K562 (cell line): ENCODE measurements at regions not wholly inside any gene's neighbourhood (a gene's known extent, or its start where the extent isn't known, plus 50 kb on each side); places are given as distances from the start of the nearest gene placed in this dataset.

Source experiments
- ATAC-seq: fragments of 200-7000 bp; cut with Tn5 transposase; 3 replicates; pipeline ENCODE4 v1.9.1; 2020; ENCODE audit warnings: moderate library complexity
- BruUV-seq: library from RNA; stranded (reverse); fragments of 400-500 nt; replicated peaks from 2 replicates; lab custom pipeline; 2021; lab: Mats Ljungman, UMichigan
- CTCF ChIA-PET: fragments of 300-600 bp; formaldehyde crosslinking; extraction: SDS; loops from one replicate; lab custom pipeline; 2021; ENCODE audit warnings: low intra/inter-chr PET ratio; lab: Yijun Ruan, JAX
- POLR2A ChIA-PET: fragments of 300-600, 350-650 bp; sonication (Branson Sonifier 250); formaldehyde crosslinking; extraction: SDS; loops from one replicate; lab custom pipeline; 2021; ENCODE audit warnings: antibody characterized with exemption, inconsistent platforms; lab: Yijun Ruan, JAX
- DNase-seq, 4 experiments: peaks; one replicate each; pipeline versions ENCODE4 v3.0.0 to v3.0.0-alpha.2; 2011 to 2018; ENCODE audit warnings: low spot score in 3 of 4, mixed read lengths in 3 of 4; ENCODE audit errors: extremely low read depth in 1 of 4
- FAIRE-seq: peaks from 2 replicates; lab custom pipeline; 2011; peaks lifted over from hg19 to GRCh38; lab: Jason Lieb, UNC
- H2AFZ ChIP-seq: 2 replicates; pipeline ENCODE4 v1.6.0; 2011; ENCODE audit warnings: low read depth, low read length, control low read depth, inconsistent platforms
- H3K27ac ChIP-seq: fragments of 200-600 bp; 3 replicates; pipeline ENCODE4 v1.8.0; 2011; ENCODE audit warnings: low read depth, mild to moderate bottlenecking, control low read depth, inconsistent platforms, low read length, moderate library complexity, mixed read lengths; ENCODE audit errors: extremely low read depth
- H3K27me3 ChIP-seq, 2 experiments: fragments of 300-600 bp in 1 of 2; 2 replicates in 1 of 2; 3 replicates in 1 of 2; pipeline versions ENCODE4 v1.6.0 to v1.8.0; 2011; ENCODE audit warnings: inconsistent platforms in 2 of 2, low read length in 2 of 2, mild to moderate bottlenecking in 1 of 2, mixed read lengths in 1 of 2, moderate library complexity in 1 of 2; ENCODE audit not compliant: control insufficient read depth in 2 of 2, insufficient read depth in 2 of 2
- H3K36me3 ChIP-seq: fragments of 300-600 bp; 3 replicates; pipeline ENCODE4 v1.8.0; 2011; ENCODE audit warnings: mild to moderate bottlenecking, low read length, inconsistent platforms; ENCODE audit not compliant: control insufficient read depth, insufficient read depth
- H3K4me1 ChIP-seq, 2 experiments: fragments of 200-600 bp in 1 of 2; replicated peaks in 1 of 2; 2 replicates in 1 of 2; 3 replicates in 1 of 2; pipeline versions ENCODE4 v1.5.1 to v1.8.0; 2011; ENCODE audit warnings: inconsistent platforms in 2 of 2, low read length in 2 of 2, mild to moderate bottlenecking in 1 of 2, mixed read lengths in 1 of 2, moderate library complexity in 1 of 2; ENCODE audit not compliant: control insufficient read depth in 2 of 2, insufficient read depth in 2 of 2
- H3K4me2 ChIP-seq: 2 replicates; pipeline ENCODE4 v1.6.1; 2011; ENCODE audit warnings: low read length, control low read depth, inconsistent platforms, mixed read lengths; ENCODE audit not compliant: insufficient read depth
- H3K4me3 ChIP-seq: fragments of 200-600 bp; sonication (generic), shearing (Covaris generic); 2 replicates; pipeline ENCODE4 v1.5.1; 2016; ENCODE audit warnings: control low read depth, inconsistent platforms
- H3K79me2 ChIP-seq: fragments of 200-600 bp; 3 replicates; pipeline ENCODE4 v1.8.0; 2011; ENCODE audit warnings: low read length, inconsistent platforms; ENCODE audit not compliant: control insufficient read depth, insufficient read depth
- H3K9ac ChIP-seq, 2 experiments: 2 replicates each; pipeline versions ENCODE4 v1.6.0 to v1.6.1; 2011; ENCODE audit warnings: low read depth in 2 of 2, low read length in 2 of 2, control low read depth in 1 of 2, inconsistent platforms in 1 of 2, mild to moderate bottlenecking in 1 of 2, mixed read lengths in 1 of 2; ENCODE audit not compliant: insufficient read depth in 1 of 2
- H3K9me1 ChIP-seq: one replicate; pipeline ENCODE4 v1.6.0; 2011; ENCODE audit warnings: inconsistent platforms, mild to moderate bottlenecking, low read length, moderate library complexity; ENCODE audit not compliant: control insufficient read depth, insufficient read depth
- H3K9me3 ChIP-seq: replicated peaks from 2 replicates; pipeline ENCODE4 v1.5.1; 2011; ENCODE audit warnings: low read depth, low read length, inconsistent platforms; ENCODE audit not compliant: control insufficient read depth, insufficient read depth
- H4K20me1 ChIP-seq: replicated peaks from 2 replicates; pipeline ENCODE4 v1.6.1; 2011; ENCODE audit warnings: low read length, inconsistent platforms, mixed read lengths; ENCODE audit not compliant: control insufficient read depth, insufficient read depth
- ARID4B ChIP-seq: sonication (generic); formaldehyde crosslinking; IDR thresholded peaks from 2 replicates; pipeline ENCODE4 v1.8.0; 2022; ENCODE audit warnings: mild to moderate bottlenecking, missing genetic modification reagents
- CCNT2 ChIP-seq: IDR thresholded peaks from 2 replicates; pipeline ENCODE4 v1.6.1; 2011; ENCODE audit warnings: borderline replicate concordance, low read depth, mild to moderate bottlenecking, moderate library complexity, mixed read lengths, low read length; ENCODE audit not compliant: insufficient read length; ENCODE audit errors: extremely low read depth
- DEAF1 ChIP-seq: fragments of 450-650 bp; formaldehyde crosslinking; IDR thresholded peaks from 2 replicates; pipeline ENCODE4 v1.4.0; 2020; ENCODE audit warnings: mild to moderate bottlenecking, moderate library complexity
- FOSL1 ChIP-seq: fragments of 200-800 bp; sonication (Bioruptor generic); conservative IDR thresholded peaks from 2 replicates; pipeline ENCODE4 v1.6.1; 2016; ENCODE audit warnings: missing genetic modification characterization, missing compliant biosample characterization
- GATAD2B ChIP-seq: fragments of 450-650 bp; IDR thresholded peaks from 2 replicates; pipeline ENCODE4 v1.6.1; 2017; ENCODE audit warnings: mild to moderate bottlenecking, borderline replicate concordance
- RHOXF2B ChIP-seq: fragments of 250-450 bp; sonication (Bioruptor Pico); conservative IDR thresholded peaks from 2 replicates; pipeline ENCODE4 v1.5.1; 2021
- TCF3 ChIP-seq: sonication (generic); formaldehyde crosslinking; IDR thresholded peaks from 2 replicates; pipeline ENCODE4 v1.4.0; 2020; ENCODE audit warnings: mild to moderate bottlenecking, missing genetic modification reagents
- ZKSCAN1 ChIP-seq: fragments of 150-350 bp; IDR thresholded peaks from 2 replicates; pipeline ENCODE4 v1.6.1; 2016; ENCODE audit warnings: low read depth, low read length
- ZNF146 ChIP-seq: IDR thresholded peaks from one replicate; pipeline ENCODE4 v1.6.1; 2018; ENCODE audit warnings: missing compliant biosample characterization; ENCODE audit not compliant: unreplicated experiment
- ZNF57 ChIP-seq: fragments of 450-650 bp; formaldehyde crosslinking; IDR thresholded peaks from 2 replicates; pipeline ENCODE4 v1.4.0; 2020; ENCODE audit warnings: mild to moderate bottlenecking, moderate library complexity
- WGBS: fragments of 100-300 bp; shearing (Covaris generic); methylation state at CpG from one replicate; pipeline ENCODE4 v1.1.6; 2016; ENCODE audit warnings: low coverage, mixed read lengths; ENCODE audit not compliant: insufficient coverage; ENCODE audit errors: missing lambda C conversion rate; 5-methylcytosine and 5-hydroxymethylcytosine counted together
- in situ Hi-C: fragments of 300-500 bp; cut with MboI; formaldehyde crosslinking; loops from 4 replicates; pipeline ENCODE4 v1.15.0; 2018; ENCODE audit warnings: inconsistent platforms, mixed read lengths
- intact Hi-C: fragments of 100-400 bp; cut with micrococcal nuclease; formaldehyde crosslinking; loops from 2 replicates; pipeline ENCODE4 v1.14.2; 2022

GRCh38 chr2:240292619-240293525 is 142.6 kb upstream of the GPC1 start:
- Histone ChIP-seq H3K4me1 (no peaks in the 10 kb centered on the region), H3K9me3 (no peaks in the 10 kb centered on the region), H3K4me2 (no peak overlapping the region), H3K79me2 (no peaks in the 10 kb centered on the region), H3K4me3 (no peak overlapping the region), H3K27me3 (peaks cover 5 to 56% of the 10 kb centered on the region in 2 experiments; a peak in 4 of 5 replicates), H3K9me1 (no peaks in the 10 kb centered on the region), H4K20me1 (0 out of 2 replicates have a peak, but pooled peaks cover 3% of the 10 kb centered on the region), H3K27ac (no peak overlapping the region), H3K9ac (no peak overlapping the region), H3K36me3 (no peaks in the 10 kb centered on the region), H2AFZ (no peak overlapping the region)
- intact Hi-C loops: no loop called here
- ATAC-seq: no peak
- no peak for DNase-seq
- POLR2A ChIA-PET: interaction anchor here (0.7 to 1.2 kb wide), 2 partner anchors 11 to 144 kb away, joined by 3 read pairs; no protein-coding TSS in a partner anchor
- WGBS: 0% methylated on average over 9 of the region's 15 CpGs
- in situ Hi-C loops: no loop called here
- no peak for FAIRE-seq
- CTCF ChIA-PET: no interaction called here
- TF ChIP-seq ARID4B (CRISPR knock-in tag) (no peak), RHOXF2B (CRISPR knock-in tag) (no peak), ZKSCAN1 (no peak), ZNF146 (CRISPR knock-in tag) (no peak), FOSL1 (tag) (no peak), CCNT2 (no peak), GATAD2B (no peak), TCF3 (CRISPR knock-in tag) (no peak), DEAF1 (no peak), ZNF57 (CRISPR knock-in tag) (no peak)
- no TSS peak for BruUV-seq
